ENCODE measurements at regions not wholly inside any gene's neighbourhood (a gene's known extent, or its start where the extent isn't known, plus 50 kb on each side); places are given as distances from the start of the nearest gene placed in this dataset.
"Not testable (repeated sequence)": the region's sequence is repeated elsewhere in the genome, so short reads cannot be mapped to it uniquely, and the experiment has no call there.

DNA sequence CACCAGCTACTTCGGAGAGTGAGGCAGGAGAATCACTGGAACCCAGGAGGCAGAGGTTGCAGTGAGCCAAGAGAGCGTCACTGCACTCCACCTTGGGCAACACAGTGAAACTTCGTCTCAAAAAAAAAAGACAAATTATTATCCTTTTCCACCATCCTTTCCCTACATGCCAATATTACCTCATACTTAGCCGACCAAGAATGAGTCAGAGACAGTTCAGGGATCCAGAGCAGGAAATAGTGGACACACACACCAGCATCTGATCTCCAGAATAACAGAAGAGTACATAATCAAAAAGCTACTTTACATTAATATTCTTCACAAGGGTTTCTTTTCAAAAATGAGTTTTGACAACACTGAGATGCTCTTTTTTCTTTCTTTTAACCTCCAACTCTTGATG is 185.4 kb downstream of the KDM5D start:
- H3K27ac ChIP-seq (ENCODE audit: low read depth in 1 of 2, low read length in 1 of 2) = no peak overlapping the region
- H3K27me3 ChIP-seq (ENCODE audit: control insufficient read depth in 2 of 2, insufficient read depth in 1 of 2, low read length in 1 of 2) = no peaks in the 10 kb centered on the region
- DNase-seq (ENCODE audit: low read depth in 6 of 9, low spot score in 9 of 9) = no peak
- no peaks in the 10 kb centered on the region for H3K9me3 ChIP-seq (ENCODE audit: control insufficient read depth in 2 of 2, insufficient read depth in 1 of 2, low read length in 1 of 2)
- no peak overlapping the region for H3K4me3 ChIP-seq (ENCODE audit: low read length in 2 of 2)
- H3K36me3 ChIP-seq (ENCODE audit: control insufficient read depth in 2 of 2, insufficient read depth in 2 of 2, low read length in 1 of 2) = no peaks in the 10 kb centered on the region
- 95% methylated on average over 4 of the region's 4 CpGs for WGBS
- H3K4me1 ChIP-seq (ENCODE audit: control insufficient read depth in 2 of 2, insufficient read depth in 2 of 2, low read length in 2 of 2) = no peaks in the 10 kb centered on the region

DNA sequence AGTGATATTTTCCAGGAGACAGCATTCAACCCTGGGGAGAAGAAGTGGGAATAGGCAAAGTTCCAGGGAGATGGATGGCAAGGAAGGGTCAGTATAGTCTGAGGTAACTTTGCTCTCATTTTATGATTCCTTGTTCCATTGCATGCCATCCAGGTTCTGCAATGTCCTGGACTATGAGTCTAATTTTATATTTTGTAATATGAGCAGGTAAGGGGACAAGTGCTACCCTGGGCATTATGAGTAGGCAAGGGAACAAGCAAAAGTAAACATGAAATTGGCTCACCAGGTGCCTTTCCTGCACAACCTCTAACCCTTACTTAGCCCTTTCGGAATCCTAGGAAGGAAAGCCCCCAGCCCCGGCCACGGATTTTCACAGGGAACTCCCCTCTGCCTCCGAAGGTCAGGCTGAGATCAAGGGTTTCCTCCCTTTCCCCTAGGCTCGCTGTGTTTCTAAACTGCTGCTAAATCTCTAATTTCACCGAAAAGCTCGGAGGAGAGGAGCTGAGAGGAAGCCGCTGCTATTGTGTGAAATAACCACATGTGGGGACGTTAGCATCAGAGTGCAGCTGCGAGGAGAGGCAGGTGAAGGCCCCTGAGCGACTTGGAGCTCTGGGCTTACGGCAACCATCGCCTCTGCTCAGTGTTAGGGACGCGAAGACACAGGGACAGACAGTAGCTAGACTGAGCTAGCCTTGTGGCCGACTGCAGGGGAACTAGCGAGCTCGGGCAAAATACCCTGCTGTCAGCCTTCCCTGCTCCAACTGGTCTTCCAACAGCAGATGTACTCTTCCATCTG is 194.7 kb downstream of the KDM5D start:
- DNase-seq (ENCODE audit: low read depth in 6 of 9, low spot score in 9 of 9) = peak in 2 of 9 donors; percentile 26 to 34
- Histone ChIP-seq H3K9me3 (ENCODE audit: control insufficient read depth in 2 of 2, insufficient read depth in 1 of 2, low read length in 1 of 2) (no peaks in the 10 kb centered on the region), H3K36me3 (ENCODE audit: control insufficient read depth in 2 of 2, insufficient read depth in 2 of 2, low read length in 1 of 2) (no peaks in the 10 kb centered on the region), H3K27me3 (ENCODE audit: control insufficient read depth in 2 of 2, insufficient read depth in 1 of 2, low read length in 1 of 2) (no peaks in the 10 kb centered on the region), H3K4me1 (ENCODE audit: control insufficient read depth in 2 of 2, insufficient read depth in 2 of 2, low read length in 2 of 2) (no peaks in the 10 kb centered on the region), H3K27ac (ENCODE audit: low read depth in 1 of 2, low read length in 1 of 2) (no peak overlapping the region), H3K4me3 (ENCODE audit: low read length in 2 of 2) (no peak overlapping the region)
- 28% methylated on average over 18 of the region's 18 CpGs for whole genome bisulfite sequencing

DNA sequence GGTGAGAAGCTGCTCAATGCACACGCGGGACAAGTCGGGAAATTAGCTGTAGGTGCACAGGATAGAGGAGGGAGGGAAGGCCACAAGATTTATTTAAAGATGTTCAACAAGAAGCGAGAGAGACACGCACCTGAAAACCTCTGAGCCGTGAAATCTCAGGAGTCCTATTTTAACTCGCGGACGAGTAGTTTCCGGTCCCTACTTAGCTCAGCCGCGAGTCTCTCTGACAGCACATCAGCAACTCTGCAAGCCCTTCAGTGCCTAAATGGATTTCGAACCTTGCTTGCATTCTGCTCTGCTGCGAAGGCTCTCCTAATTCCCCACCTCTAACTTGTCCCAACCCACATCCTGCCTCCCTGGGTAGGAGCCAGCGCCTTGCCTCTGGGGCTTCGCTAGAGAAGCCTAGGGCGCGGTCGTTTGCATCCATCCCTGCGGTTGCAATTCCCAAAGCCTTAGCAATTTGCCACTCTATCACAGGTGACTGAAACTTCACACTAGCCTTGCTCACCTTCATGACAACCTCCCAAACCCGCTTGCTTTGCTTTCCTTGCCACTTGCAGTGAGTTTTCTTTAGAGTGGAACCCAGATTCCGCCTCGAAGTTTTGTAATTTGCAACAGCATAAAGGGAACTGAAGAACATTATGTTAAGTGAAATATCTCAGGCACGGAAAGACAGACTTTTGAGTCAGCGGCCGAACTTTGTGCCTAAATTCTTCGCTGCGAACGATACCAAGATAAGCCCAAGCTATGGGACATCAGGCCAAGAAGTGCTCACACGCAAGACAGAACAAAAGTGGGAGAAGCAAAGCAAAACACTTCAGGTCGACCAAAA is 202.8 kb downstream of the KDM5D start:
- 61% methylated on average over 31 of the region's 31 CpGs for WGBS
- Histone ChIP-seq H3K27ac (ENCODE audit: low read depth in 1 of 2, low read length in 1 of 2) (no peak overlapping the region), H3K9me3 (ENCODE audit: control insufficient read depth in 2 of 2, insufficient read depth in 1 of 2, low read length in 1 of 2) (no peaks in the 10 kb centered on the region), H3K27me3 (ENCODE audit: control insufficient read depth in 2 of 2, insufficient read depth in 1 of 2, low read length in 1 of 2) (no peaks in the 10 kb centered on the region), H3K4me3 (ENCODE audit: low read length in 2 of 2) (no peak overlapping the region), H3K4me1 (ENCODE audit: control insufficient read depth in 2 of 2, insufficient read depth in 2 of 2, low read length in 2 of 2) (no peaks in the 10 kb centered on the region), H3K36me3 (ENCODE audit: control insufficient read depth in 2 of 2, insufficient read depth in 2 of 2, low read length in 1 of 2) (no peaks in the 10 kb centered on the region)
- no peak for DNase-seq (ENCODE audit: low read depth in 6 of 9, low spot score in 9 of 9)

DNA sequence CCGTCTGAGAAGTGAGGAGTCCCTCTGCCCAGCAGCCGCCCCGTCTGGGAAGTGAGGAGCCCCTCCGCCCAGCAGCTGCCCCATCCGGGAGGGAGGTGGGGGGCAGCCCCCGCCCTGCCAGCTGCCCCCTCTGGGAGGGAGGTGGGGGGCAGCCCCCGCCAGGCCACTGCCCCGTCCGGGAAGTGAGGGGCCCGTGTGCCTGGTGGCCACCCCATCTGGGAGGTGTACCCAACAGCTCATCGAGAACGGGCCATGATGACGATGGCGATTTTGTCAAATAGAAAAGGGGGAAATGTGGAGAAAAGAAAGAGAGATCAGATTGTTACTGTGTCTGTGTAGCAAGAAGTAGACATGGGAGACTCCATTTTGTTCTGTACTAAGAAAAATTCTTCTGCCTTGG is 208.8 kb downstream of the KDM5D start:
- not testable (repeated sequence) for H3K4me3 ChIP-seq (ENCODE audit: low read length in 2 of 2); H3K9me3 ChIP-seq (ENCODE audit: control insufficient read depth in 2 of 2, insufficient read depth in 1 of 2, low read length in 1 of 2); H3K36me3 ChIP-seq (ENCODE audit: control insufficient read depth in 2 of 2, insufficient read depth in 2 of 2, low read length in 1 of 2); H3K27ac ChIP-seq (ENCODE audit: low read depth in 1 of 2, low read length in 1 of 2); H3K27me3 ChIP-seq (ENCODE audit: control insufficient read depth in 2 of 2, insufficient read depth in 1 of 2, low read length in 1 of 2); DNase-seq (ENCODE audit: low read depth in 6 of 9, low spot score in 9 of 9); H3K4me1 ChIP-seq (ENCODE audit: control insufficient read depth in 2 of 2, insufficient read depth in 2 of 2, low read length in 2 of 2)
- WGBS = 97% methylated on average over 14 of the region's 14 CpGs

DNA sequence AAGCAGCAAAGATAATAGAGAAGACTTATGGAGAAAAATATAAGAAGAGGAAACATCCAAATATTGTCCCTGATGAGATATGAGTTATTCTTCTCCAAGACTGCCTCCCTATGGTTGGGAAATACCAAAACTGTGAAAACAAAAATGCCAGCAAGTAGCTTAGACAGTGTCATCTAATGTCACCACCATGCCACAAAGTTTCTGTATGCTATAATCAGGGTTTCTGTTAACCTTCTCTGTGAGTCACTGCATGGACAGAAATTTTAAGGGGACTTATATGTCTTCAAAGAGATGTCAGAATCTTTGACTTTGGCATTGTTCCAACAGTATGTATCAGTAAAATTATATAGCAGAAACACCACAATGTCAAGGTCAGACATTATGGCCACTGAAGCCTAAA is 222.6 kb downstream of the KDM5D start:
- no peak overlapping the region for H3K27ac ChIP-seq (ENCODE audit: low read depth in 1 of 2, low read length in 1 of 2)
- no peak for DNase-seq (ENCODE audit: low read depth in 6 of 9, low spot score in 9 of 9)

DNA sequence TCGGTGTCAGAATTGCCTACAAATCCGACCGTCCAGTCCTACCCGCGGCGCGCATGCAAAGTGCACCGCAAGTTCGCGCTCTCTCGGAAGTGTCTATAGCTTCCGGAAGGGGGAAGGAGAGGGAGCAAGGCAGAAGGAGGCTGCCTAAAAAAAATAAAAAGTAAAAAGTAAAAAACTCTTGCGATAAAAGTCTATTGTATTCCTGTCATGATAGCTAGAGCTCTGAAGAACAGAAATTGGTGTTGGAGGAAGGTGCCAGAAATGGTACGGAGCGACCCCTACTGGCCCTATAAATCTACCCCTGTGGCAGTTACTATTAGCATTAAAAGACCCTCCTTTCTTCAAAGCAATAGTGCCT is 241.5 kb downstream of the KDM5D start:
- Histone ChIP-seq H3K4me3 (ENCODE audit: low read length in 2 of 2) (peak overlapping the region in 1 of 2 donors; percentile 53), H3K27me3 (ENCODE audit: control insufficient read depth in 2 of 2, insufficient read depth in 1 of 2, low read length in 1 of 2) (no peaks in the 10 kb centered on the region), H3K36me3 (ENCODE audit: control insufficient read depth in 2 of 2, insufficient read depth in 2 of 2, low read length in 1 of 2) (no peaks in the 10 kb centered on the region), H3K4me1 (ENCODE audit: control insufficient read depth in 2 of 2, insufficient read depth in 2 of 2, low read length in 2 of 2) (peaks cover 0 to 5% of the 10 kb centered on the region in 2 donors), H3K9me3 (ENCODE audit: control insufficient read depth in 2 of 2, insufficient read depth in 1 of 2, low read length in 1 of 2) (no peaks in the 10 kb centered on the region), H3K27ac (ENCODE audit: low read depth in 1 of 2, low read length in 1 of 2) (peak overlapping the region in 1 of 2 donors; percentile 53)
- WGBS = 36% methylated on average over 15 of the region's 15 CpGs
- DNase-seq (ENCODE audit: low read depth in 6 of 9, low spot score in 9 of 9) = peak in 2 of 9 donors; percentile 26 to 34

More for the DNA sequence above, 222.6 kb downstream of the KDM5D start:
- Histone ChIP-seq H3K27me3 (ENCODE audit: control insufficient read depth in 2 of 2, insufficient read depth in 1 of 2, low read length in 1 of 2) (no peaks in the 10 kb centered on the region), H3K4me1 (ENCODE audit: control insufficient read depth in 2 of 2, insufficient read depth in 2 of 2, low read length in 2 of 2) (no peaks in the 10 kb centered on the region), H3K36me3 (ENCODE audit: control insufficient read depth in 2 of 2, insufficient read depth in 2 of 2, low read length in 1 of 2) (no peaks in the 10 kb centered on the region), H3K4me3 (ENCODE audit: low read length in 2 of 2) (no peak overlapping the region), H3K9me3 (ENCODE audit: control insufficient read depth in 2 of 2, insufficient read depth in 1 of 2, low read length in 1 of 2) (no peaks in the 10 kb centered on the region)

DNA sequence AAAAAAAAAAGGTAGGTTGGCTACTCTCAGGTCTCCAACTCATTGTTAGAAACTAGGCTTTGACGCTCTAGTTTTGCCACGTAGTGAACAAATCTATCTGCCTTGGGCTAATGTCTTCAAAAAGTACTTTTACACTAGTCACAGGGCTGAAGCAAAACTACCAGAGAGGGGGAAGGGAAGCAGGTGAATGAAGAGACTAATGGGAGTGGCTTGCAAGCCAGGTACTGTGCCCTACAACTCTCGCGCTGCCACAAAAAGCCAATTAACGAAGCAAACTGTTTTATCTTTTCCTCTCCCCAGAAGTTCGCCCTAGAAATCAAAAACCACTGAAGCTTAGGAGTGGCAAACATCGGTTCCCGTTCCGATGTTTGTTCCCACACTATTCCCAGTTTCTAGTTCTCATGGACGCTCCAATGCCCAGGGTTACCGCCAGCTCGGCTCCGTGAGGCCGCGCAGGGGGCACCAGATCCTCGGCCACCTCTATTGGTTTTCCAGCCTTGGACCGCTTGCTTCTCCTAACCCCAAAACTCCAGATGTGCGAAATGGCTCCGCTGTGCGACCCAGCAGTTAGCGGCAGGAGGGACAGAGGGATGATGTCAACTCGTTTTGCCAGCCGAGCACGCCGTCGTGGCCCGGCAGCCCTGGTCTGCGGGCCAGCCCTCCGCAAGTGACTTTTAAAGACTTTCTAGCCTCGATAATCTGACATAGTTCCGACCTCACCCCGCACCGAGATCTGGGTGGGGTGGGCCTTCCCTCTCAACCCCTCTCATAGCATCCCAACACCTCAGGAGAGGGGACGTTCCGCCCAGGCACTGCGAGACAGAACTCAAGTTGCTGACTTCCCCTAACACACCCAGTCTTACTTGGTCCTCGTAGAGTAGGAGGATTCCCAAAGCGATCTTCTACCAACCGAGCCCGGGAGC is 242.1 kb downstream of the KDM5D start:
- 37% methylated on average over 40 of the region's 40 CpGs for WGBS
- no peak for DNase-seq (ENCODE audit: low read depth in 6 of 9, low spot score in 9 of 9)

DNA sequence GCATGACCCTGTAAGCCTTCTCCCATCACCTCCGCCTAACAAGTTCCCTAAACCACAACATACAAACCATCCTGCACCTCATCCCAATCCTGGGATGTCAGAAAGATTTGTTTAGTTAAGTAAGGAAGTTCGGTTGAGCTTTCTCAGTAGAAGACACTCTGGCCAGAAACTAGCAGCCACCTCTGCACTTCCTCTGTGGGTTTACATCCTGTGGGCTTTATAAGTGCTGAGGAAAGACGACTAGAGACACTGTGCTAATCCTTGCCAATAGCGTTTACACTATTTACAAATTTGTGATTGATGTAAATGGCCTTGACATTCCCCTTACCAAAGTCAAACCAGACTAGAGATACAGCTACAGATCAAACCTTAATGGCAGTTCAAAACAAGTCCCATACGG is 246.0 kb downstream of the KDM5D start:
- Histone ChIP-seq H3K9me3 (ENCODE audit: control insufficient read depth in 2 of 2, insufficient read depth in 1 of 2, low read length in 1 of 2) (no peaks in the 10 kb centered on the region), H3K36me3 (ENCODE audit: control insufficient read depth in 2 of 2, insufficient read depth in 2 of 2, low read length in 1 of 2) (no peaks in the 10 kb centered on the region), H3K27ac (ENCODE audit: low read depth in 1 of 2, low read length in 1 of 2) (peak overlapping the region in 1 of 2 donors; percentile 53), H3K4me3 (ENCODE audit: low read length in 2 of 2) (no peak overlapping the region), H3K27me3 (ENCODE audit: control insufficient read depth in 2 of 2, insufficient read depth in 1 of 2, low read length in 1 of 2) (no peaks in the 10 kb centered on the region), H3K4me1 (ENCODE audit: control insufficient read depth in 2 of 2, insufficient read depth in 2 of 2, low read length in 2 of 2) (peaks cover 0 to 9% of the 10 kb centered on the region in 2 donors)
- DNase-seq (ENCODE audit: low read depth in 6 of 9, low spot score in 9 of 9) = no peak
- 25% methylated on average over 5 of the region's 5 CpGs for WGBS

More for the DNA sequence above, 242.1 kb downstream of the KDM5D start:
- peaks cover 0 to 5% of the 10 kb centered on the region in 2 donors for H3K4me1 ChIP-seq (ENCODE audit: control insufficient read depth in 2 of 2, insufficient read depth in 2 of 2, low read length in 2 of 2)
- H3K27ac ChIP-seq (ENCODE audit: low read depth in 1 of 2, low read length in 1 of 2) = peak overlapping the region in 1 of 2 donors; percentile 53
- H3K9me3 ChIP-seq (ENCODE audit: control insufficient read depth in 2 of 2, insufficient read depth in 1 of 2, low read length in 1 of 2) = no peaks in the 10 kb centered on the region
- H3K4me3 ChIP-seq (ENCODE audit: low read length in 2 of 2) = peak overlapping the region in 1 of 2 donors; percentile 53
- H3K36me3 ChIP-seq (ENCODE audit: control insufficient read depth in 2 of 2, insufficient read depth in 2 of 2, low read length in 1 of 2) = no peaks in the 10 kb centered on the region
- H3K27me3 ChIP-seq (ENCODE audit: control insufficient read depth in 2 of 2, insufficient read depth in 1 of 2, low read length in 1 of 2) = no peaks in the 10 kb centered on the region

Measured in thymus (tissue), 11 donors.